CD14-positive monocyte (primary cell): ENCODE measurements at regions not wholly inside any gene's neighbourhood (a gene's known extent, or its start where the extent isn't known, plus 50 kb on each side); places are given as distances from the start of the nearest gene placed in this dataset.

Source experiments
- DNase-seq, 3 donors: peaks; one replicate each; pipeline ENCODE4 v3.0.0-alpha.2; 2011 to 2022
- H2AFZ ChIP-seq: 2 replicates; pipeline ENCODE4 v1.6.0; 2012; ENCODE audit warnings: mild to moderate bottlenecking, low read depth, low read length, inconsistent platforms; ENCODE audit not compliant: insufficient read depth, poor library complexity, severe bottlenecking
- H3K27ac ChIP-seq, 2 donors: 1 replicate in 1 of 2; 2 replicates in 1 of 2; pipeline ENCODE4 v1.5.1; 2012 to 2013; ENCODE audit warnings: low read length in 2 of 2, control low read depth in 1 of 2, inconsistent platforms in 1 of 2, low read depth in 1 of 2, mild to moderate bottlenecking in 1 of 2
- H3K27me3 ChIP-seq, 2 donors: one replicate each; pipeline versions ENCODE4 v1.6.0 to v1.6.1; 2011 to 2013; ENCODE audit warnings: low read length in 2 of 2; ENCODE audit not compliant: control insufficient read depth in 2 of 2, insufficient read depth in 2 of 2
- H3K36me3 ChIP-seq, 2 donors: replicated peaks in 1 of 2; 1 replicate in 1 of 2; 2 replicates in 1 of 2; pipeline versions ENCODE4 v1.5.1 to v1.6.1; 2012 to 2013; ENCODE audit warnings: low read length in 2 of 2, control low read depth in 1 of 2, inconsistent platforms in 1 of 2, mild to moderate bottlenecking in 1 of 2; ENCODE audit not compliant: insufficient read depth in 2 of 2, control insufficient read depth in 1 of 2
- H3K4me1 ChIP-seq, 2 donors: 1 replicate in 1 of 2; 2 replicates in 1 of 2; pipeline versions ENCODE4 v1.5.1 to v1.6.1; 2012 to 2013; ENCODE audit warnings: low read length in 2 of 2, control low read depth in 1 of 2, inconsistent platforms in 1 of 2, mild to moderate bottlenecking in 1 of 2, moderate library complexity in 1 of 2; ENCODE audit not compliant: insufficient read depth in 2 of 2, control insufficient read depth in 1 of 2
- H3K4me2 ChIP-seq: replicated peaks from 2 replicates; pipeline ENCODE3; 2012; ENCODE audit warnings: low read length, moderate library complexity, mild to moderate bottlenecking; ENCODE audit not compliant: poor library complexity, severe bottlenecking; ENCODE audit errors: extremely low read depth
- H3K4me3 ChIP-seq, 3 experiments: fragments of 200-600 bp in 1 of 3; sonication (generic) in 1 of 3; replicated peaks in 1 of 3; 1 replicate in 2 of 3; 2 replicates in 1 of 3; pipeline ENCODE4 v1.5.1; 2011 to 2013; ENCODE audit warnings: low read length in 3 of 3, mild to moderate bottlenecking in 3 of 3, control low read depth in 2 of 3, low read depth in 2 of 3, inconsistent platforms in 1 of 3, moderate library complexity in 1 of 3
- H3K79me2 ChIP-seq: 2 replicates; pipeline ENCODE4 v1.6.0; 2012; ENCODE audit warnings: mild to moderate bottlenecking, control low read depth, inconsistent platforms, low read length, moderate library complexity; ENCODE audit not compliant: insufficient read depth
- H3K9ac ChIP-seq: 2 replicates; pipeline ENCODE4 v1.6.0; 2017; ENCODE audit warnings: low read length, mild to moderate bottlenecking; ENCODE audit not compliant: insufficient read depth, poor library complexity, severe bottlenecking
- H3K9me3 ChIP-seq, 2 donors: replicated peaks in 1 of 2; 1 replicate in 1 of 2; 2 replicates in 1 of 2; pipeline versions ENCODE4 v1.5.1 to v1.6.1; 2012 to 2013; ENCODE audit warnings: low read length in 2 of 2, control low read depth in 1 of 2; ENCODE audit not compliant: control insufficient read depth in 1 of 2, insufficient read depth in 1 of 2
- H4K20me1 ChIP-seq: 2 replicates; pipeline ENCODE4 v1.6.0; 2012; ENCODE audit warnings: mild to moderate bottlenecking, low read length, control low read depth, moderate library complexity; ENCODE audit not compliant: insufficient read depth
- H3K27ac Mint-ChIP-seq, 7 donors: one replicate each; pipeline ENCODE4 v1.8.0; 2020; ENCODE audit warnings: mild to moderate bottlenecking in 7 of 7, mixed read lengths in 7 of 7, moderate library complexity in 6 of 7, inconsistent platforms in 2 of 7
- H3K27me3 Mint-ChIP-seq, 3 donors: one replicate each; pipeline ENCODE4 v1.8.0; 2021 to 2022; ENCODE audit warnings: low read depth in 3 of 3, mild to moderate bottlenecking in 3 of 3, mixed read lengths in 3 of 3, moderate library complexity in 3 of 3, inconsistent platforms in 1 of 3
- H3K36me3 Mint-ChIP-seq, 2 donors: one replicate each; pipeline ENCODE4 v1.8.0; 2020; ENCODE audit warnings: mixed read lengths in 2 of 2, inconsistent platforms in 1 of 2, mild to moderate bottlenecking in 1 of 2
- H3K4me1 Mint-ChIP-seq: one replicate; pipeline ENCODE4 v1.8.0; 2020; ENCODE audit warnings: mild to moderate bottlenecking, mixed read lengths
- H3K4me3 Mint-ChIP-seq, 2 donors: one replicate each; pipeline ENCODE4 v1.8.0; 2020; ENCODE audit warnings: mild to moderate bottlenecking in 2 of 2, mixed read lengths in 2 of 2, moderate library complexity in 1 of 2
- H3K9me3 Mint-ChIP-seq, 7 donors: one replicate each; pipeline ENCODE4 v1.8.0; 2020 to 2022; ENCODE audit warnings: mixed read lengths in 7 of 7, mild to moderate bottlenecking in 6 of 7, moderate library complexity in 6 of 7, inconsistent platforms in 2 of 7
- WGBS: methylation state at CpG from one replicate; pipeline ENCODE4 v1.1.5; 2013; ENCODE audit warnings: missing lambda C conversion rate; ENCODE audit not compliant: insufficient coverage; 5-methylcytosine and 5-hydroxymethylcytosine counted together
- intact Hi-C, 2 donors: fragments of 100-400 bp; cut with micrococcal nuclease; formaldehyde crosslinking; loops; one replicate each; pipeline versions ENCODE4 v1.15.0 to v1.15.1; 2023
- TF ChIP-seq, protein P1 (sequence below): fragments of 200-600 bp; IDR thresholded peaks from one replicate; pipeline ENCODE4 v1.8.0; 2022; ENCODE audit warnings: antibody characterized with exemption, mild to moderate bottlenecking

DNA sequence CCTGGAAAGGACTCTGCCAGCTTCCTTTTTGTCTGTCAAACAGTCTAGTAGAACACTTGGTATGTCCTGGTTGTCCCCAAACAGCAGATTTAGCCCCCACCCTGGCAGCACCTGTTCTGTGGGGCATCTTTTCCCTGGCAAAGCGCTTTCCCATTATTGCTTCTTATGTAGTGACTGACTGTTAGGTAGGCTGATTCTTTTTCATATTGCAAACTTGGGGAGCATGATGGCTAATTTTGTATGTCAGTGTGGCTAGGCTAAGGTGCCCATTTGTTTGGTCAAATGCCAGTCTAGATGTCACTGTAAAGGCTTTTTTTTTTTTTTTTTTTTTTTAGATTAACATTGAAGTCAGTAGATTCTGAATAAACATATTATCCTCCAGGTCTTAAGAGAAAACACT lies 140.2 kb downstream of the MYCN start:
- H3K36me3 ChIP-seq = no peaks in the 10 kb centered on the region
- Mint-ChIP-seq H3K27me3 (peaks cover 3 to 5% (median 4%) of the 10 kb centered on the region in 3 donors), H3K36me3 (no peaks in the 10 kb centered on the region), H3K4me3 (no peak overlapping the region), H3K4me1 (no peaks in the 10 kb centered on the region), H3K27ac (no peak overlapping the region), H3K9me3 (peaks cover 0 to 2% (median 0%) of the 10 kb centered on the region in 7 donors)
- H3K79me2 ChIP-seq = no peaks in the 10 kb centered on the region
- no peak overlapping the region for H3K27ac ChIP-seq
- no CpG with 5 or more reads among the region's 1 CpG for WGBS
- H4K20me1 ChIP-seq = no peaks in the 10 kb centered on the region
- no peak for DNase-seq
- H3K4me2 ChIP-seq = no peak overlapping the region
- no peaks in the 10 kb centered on the region for H3K27me3 ChIP-seq
- no peak overlapping the region for H3K4me3 ChIP-seq
- TF ChIP-seq, protein P1, sequence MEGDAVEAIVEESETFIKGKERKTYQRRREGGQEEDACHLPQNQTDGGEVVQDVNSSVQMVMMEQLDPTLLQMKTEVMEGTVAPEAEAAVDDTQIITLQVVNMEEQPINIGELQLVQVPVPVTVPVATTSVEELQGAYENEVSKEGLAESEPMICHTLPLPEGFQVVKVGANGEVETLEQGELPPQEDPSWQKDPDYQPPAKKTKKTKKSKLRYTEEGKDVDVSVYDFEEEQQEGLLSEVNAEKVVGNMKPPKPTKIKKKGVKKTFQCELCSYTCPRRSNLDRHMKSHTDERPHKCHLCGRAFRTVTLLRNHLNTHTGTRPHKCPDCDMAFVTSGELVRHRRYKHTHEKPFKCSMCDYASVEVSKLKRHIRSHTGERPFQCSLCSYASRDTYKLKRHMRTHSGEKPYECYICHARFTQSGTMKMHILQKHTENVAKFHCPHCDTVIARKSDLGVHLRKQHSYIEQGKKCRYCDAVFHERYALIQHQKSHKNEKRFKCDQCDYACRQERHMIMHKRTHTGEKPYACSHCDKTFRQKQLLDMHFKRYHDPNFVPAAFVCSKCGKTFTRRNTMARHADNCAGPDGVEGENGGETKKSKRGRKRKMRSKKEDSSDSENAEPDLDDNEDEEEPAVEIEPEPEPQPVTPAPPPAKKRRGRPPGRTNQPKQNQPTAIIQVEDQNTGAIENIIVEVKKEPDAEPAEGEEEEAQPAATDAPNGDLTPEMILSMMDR = no peak
- intact Hi-C loops = no loop called here
- H3K9me3 ChIP-seq = no peaks in the 10 kb centered on the region
- no peaks in the 10 kb centered on the region for H3K4me1 ChIP-seq
- H2AFZ ChIP-seq = no peak overlapping the region
- H3K9ac ChIP-seq = no peak overlapping the region

DNA sequence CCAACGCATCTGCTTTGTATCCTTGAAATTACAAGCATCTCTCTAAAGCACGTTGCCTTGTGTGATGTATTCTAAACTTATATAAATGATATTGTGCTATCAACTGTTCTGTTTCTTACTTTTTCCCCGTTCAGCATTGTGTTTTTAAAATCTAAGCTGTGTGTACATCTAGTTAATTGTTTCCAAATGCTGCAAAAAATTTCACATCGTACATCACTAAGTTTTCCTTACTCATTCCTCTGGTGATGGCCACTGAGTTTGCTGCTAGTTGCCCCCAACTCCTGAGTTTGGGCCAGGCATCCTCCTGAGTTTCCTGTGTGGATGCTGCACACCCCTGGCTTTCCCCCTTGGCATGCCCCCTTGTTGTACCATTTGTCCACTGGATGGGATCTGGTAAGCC lies 139.7 kb downstream of the MYCN start:
- H3K9me3 ChIP-seq = no peaks in the 10 kb centered on the region
- H2AFZ ChIP-seq = no peak overlapping the region
- no peak overlapping the region for H3K4me3 ChIP-seq
- no peaks in the 10 kb centered on the region for H3K27me3 ChIP-seq
- no peaks in the 10 kb centered on the region for H3K36me3 Mint-ChIP-seq
- WGBS = 100% methylated on average over 1 of the region's 4 CpGs
- no peak overlapping the region for H3K9ac ChIP-seq
- no peak overlapping the region for H3K27ac Mint-ChIP-seq
- no peak for DNase-seq
- no peaks in the 10 kb centered on the region for H3K36me3 ChIP-seq
- intact Hi-C loops = no loop called here
- no peak overlapping the region for H3K4me3 Mint-ChIP-seq
- no peak overlapping the region for H3K27ac ChIP-seq
- peaks cover 0 to 2% (median 0%) of the 10 kb centered on the region in 7 donors for H3K9me3 Mint-ChIP-seq
- H3K79me2 ChIP-seq = no peaks in the 10 kb centered on the region
- H4K20me1 ChIP-seq = no peaks in the 10 kb centered on the region
- peaks cover 3 to 5% (median 4%) of the 10 kb centered on the region in 3 donors for H3K27me3 Mint-ChIP-seq
- TF ChIP-seq, protein P1 = no peak
- H3K4me1 Mint-ChIP-seq = no peaks in the 10 kb centered on the region
- H3K4me2 ChIP-seq = no peak overlapping the region
- H3K4me1 ChIP-seq = no peaks in the 10 kb centered on the region
